NCI-H146 (cell line): ENCODE measurements at regions not wholly inside any gene's neighbourhood (a gene's known extent, or its start where the extent isn't known, plus 50 kb on each side); places are given as distances from the start of the nearest gene placed in this dataset.

ENCODE experiments used
- DNase-seq: peaks from one replicate; lab custom pipeline; 2025; lab: John Stamatoyannopoulos, UW

GRCh38 chr10:71123023-71123422 lies 89.3 kb upstream of the UNC5B start:
- DNase-seq: no peak

- DNase-seq: peak; percentile 71
Measured at GRCh38 chr10:71124921-71125748, 87.2 kb upstream of the UNC5B start.

GRCh38 chr10:71125749-71126107 lies 86.6 kb upstream of the UNC5B start:
- DNase-seq: no peak

DNA sequence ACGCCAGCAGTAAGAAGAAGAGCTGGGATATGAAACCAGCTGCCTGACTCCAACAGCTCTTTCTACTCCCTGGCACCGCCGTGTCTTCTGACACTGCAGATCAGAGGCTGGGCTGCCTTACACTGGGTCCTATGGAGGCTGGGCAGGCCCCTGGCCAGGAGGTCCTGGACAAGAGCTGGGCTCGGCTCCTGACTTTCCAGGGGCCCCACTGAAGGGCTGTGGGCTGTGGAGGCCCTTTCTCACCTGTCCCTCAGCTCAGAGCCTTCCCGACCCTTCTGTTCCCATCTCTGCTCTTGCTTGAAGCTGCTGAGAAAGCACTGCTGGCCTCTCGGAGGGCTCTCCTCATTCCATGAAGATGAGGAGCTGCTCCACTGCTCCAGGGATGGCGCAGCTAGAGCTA lies 85.9 kb upstream of the UNC5B start:
- no peak for DNase-seq

- peak; percentile 50 for DNase-seq
Measured at GRCh38 chr10:71127104-71127503, 85.3 kb upstream of the UNC5B start.

DNA sequence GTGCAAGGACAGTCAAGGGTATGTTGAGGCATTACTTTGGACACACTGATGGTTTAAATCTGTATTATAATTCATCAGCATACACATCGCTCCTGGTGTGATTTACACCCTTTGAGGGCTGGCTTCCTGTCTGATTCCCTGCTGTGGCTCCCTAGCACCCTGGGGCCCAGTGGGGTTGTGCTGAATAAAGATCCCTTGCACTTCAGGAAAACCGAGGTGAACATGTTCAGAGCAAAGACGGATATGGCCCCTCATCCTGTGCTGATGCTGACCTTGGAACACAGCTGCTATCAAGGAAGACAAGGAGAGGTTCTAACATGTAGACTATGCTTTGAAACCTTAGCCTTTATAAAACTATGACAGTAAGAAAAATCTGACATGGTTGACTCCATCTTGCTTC lies 84.6 kb upstream of the UNC5B start:
- DNase-seq: no peak

GRCh38 chr10:71128311-71128980 lies 83.9 kb upstream of the UNC5B start:
- DNase-seq: no peak

GRCh38 chr10:71131096-71131495 lies 81.3 kb upstream of the UNC5B start:
- DNase-seq: no peak

DNA sequence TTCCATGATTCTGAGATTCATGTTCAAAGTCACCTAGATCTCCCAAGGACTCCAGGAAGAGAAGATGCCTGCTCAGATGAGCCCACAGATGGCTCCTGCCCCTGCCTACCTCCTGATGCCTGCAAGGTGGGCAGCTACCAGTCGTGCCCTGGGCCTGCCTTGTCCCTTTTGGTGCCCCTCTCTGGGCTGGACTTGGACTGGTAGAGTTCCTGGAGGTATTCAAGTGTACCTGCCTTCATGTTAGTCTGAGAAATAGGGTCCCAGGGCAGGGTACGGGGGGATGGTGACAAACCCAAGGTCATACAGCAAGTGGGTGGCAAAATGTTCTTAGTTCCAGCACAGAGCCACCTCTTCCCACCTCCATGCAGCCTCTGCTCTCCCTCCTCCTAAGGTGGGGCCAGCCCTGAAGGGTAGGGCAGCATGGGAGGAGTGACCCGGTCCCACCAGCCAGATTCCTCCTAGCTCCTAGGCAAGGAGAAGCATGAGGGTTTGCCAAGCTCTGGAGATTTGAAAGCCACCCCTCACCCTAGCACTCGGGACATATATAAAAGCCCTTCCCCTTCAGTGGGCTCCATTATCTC lies 80.8 kb upstream of the UNC5B start:
- no peak for DNase-seq

- no peak for DNase-seq
Measured at GRCh38 chr10:71132321-71132810, 80.0 kb upstream of the UNC5B start.

DNA sequence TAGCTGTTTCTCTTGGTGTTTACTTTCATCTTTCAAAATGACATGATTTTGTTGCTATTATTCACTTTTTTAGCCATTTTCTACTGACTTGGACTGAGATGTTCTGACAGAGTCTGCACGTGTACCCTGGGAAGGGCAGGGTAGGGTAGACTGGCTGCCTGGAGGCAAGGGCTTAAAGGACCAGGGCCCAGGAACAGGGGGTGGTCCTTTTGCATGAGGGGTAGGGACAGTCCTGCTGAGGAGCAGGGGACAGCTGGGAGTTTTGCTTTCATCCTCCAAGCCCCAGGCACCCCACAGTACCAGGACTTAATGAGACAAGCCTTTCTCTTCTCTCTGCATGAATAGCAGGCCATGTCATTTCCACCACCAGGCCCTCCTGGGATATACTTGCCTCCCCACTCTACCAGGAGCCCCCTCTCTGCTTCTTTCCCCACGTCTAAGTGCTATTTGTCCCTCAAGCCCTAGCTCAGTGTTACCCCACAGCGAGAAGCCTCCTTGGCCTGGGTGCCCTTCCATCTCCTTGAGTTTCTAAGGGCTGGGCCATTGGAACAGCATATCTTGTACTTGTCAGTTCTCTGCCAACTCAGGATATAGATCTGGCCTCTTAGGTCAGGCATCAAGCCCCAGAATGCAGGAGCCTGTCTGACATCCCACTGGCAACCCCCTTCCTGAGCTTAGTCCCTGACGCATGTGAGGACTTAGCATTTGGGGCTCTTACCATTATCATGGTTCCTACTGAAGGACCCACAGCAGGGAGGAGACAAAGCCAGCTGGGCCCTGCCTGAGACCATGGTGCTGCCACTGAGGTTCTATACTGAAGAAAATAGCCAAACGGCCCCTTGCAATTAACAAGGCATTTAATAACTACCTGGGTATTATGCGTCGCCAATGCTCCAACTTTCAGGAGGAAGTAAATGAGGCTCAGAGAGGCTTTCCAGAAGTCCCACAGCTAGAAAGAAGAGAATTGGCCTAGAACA lies 78.4 kb upstream of the UNC5B start:
- no peak for DNase-seq

DNA sequence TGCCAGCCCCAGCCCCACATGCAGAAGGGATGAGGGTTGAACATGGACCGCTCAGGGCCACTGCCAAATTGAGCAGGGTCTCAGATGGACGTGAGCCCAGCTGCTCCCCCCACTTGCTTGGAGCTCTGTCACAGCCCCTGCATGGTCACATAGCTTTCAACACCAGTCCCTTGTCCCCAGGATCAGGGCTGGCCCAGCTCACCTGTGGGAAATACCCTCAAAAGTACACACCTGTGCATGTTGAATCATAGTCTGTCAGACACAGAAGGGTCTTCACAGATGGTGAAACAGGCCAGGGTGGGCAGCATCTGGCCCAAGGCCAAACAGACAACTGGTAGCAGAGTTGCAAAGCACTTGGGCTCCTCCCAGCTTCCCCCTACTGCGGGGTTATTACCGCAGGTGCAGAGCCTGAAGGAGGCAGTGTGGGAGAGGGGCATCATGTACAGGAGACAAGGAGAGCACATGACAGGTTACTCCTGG lies 77.6 kb upstream of the UNC5B start:
- DNase-seq: peak; percentile 75

GRCh38 chr10:71135236-71135635 lies 77.1 kb upstream of the UNC5B start:
- no peak for DNase-seq

GRCh38 chr10:71136036-71136721 lies 76.2 kb upstream of the UNC5B start:
- peak; percentile 42 for DNase-seq

- DNase-seq: no peak
Measured at GRCh38 chr10:71137701-71138100, 74.7 kb upstream of the UNC5B start.

DNA sequence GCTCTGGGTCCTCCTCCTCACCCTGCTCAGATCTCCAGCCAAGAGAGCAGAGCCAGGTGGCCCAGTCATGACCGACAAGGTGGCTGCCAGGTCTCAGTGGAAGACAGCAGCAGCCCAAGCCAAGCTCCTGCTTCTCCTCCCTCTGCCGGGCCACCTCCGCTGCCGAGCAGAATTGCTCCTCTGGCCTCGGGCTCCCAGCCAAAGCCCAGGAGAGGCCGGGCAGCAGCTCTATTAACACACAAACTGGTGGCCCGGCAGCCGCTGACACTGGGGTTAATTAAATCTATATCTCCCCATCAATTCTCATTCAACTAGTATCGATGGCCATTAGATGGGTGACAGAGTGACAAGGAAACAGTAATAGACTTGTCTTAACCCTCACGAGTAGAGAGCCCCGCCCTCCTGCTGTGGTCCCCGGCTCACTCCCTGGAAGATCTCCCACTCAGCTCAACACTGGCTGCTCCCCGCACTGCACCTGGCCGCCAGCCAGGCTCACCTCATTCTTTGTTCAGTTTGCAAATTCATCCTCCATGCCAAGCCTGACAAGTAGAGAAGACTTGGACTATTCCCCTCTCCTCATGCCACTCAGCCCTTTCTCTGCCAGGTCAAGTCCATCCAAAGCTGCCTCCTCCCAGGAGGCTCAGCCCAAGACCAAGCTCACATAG lies 74.1 kb upstream of the UNC5B start:
- peak; percentile 46 for DNase-seq

DNA sequence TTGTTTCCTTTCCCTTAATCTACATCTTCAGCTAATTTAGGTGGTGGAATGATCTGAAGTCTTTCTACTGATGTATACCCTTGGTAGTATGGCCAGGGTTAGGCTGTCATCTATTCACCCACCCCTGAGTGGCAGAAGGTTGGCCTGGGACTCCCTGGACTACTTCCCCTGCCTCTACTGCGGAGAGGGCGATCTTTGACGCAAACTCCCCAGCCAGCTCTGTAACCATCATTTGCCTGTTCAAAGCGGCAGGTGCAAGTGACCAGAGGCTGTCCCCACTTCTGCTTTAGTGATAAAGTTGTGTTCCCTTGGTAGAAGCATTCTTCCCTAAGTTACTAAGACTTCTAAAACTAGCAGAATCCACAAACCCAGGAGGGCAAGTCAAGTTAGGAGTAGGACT lies 70.8 kb upstream of the UNC5B start:
- DNase-seq: no peak

GRCh38 chr10:71143170-71143569 lies 69.2 kb upstream of the UNC5B start:
- no peak for DNase-seq

GRCh38 chr10:71143610-71144009 lies 68.8 kb upstream of the UNC5B start:
- no peak for DNase-seq

DNA sequence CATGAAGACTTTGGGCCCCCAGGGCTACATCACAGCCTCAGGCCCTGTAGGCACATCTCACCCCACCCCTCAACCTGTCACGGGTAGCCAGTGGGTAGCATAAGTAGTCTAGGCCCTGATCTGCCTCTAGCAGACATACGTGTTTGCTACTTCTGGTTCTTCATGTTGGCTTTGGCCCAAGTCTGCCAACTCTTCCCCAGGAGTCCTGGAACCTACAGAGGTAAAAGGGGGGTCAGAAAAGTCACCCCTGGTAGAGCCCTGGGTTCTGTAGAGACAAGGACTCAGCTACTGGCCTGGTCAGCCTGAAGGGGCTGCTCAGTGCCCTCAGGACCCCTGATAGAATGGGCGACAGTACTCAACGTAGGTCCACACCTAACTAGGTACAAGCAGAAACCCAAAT lies 67.5 kb upstream of the UNC5B start:
- no peak for DNase-seq
